Neural progenitor cell (in vitro differentiated cells): ENCODE measurements at regions not wholly inside any gene's neighbourhood (a gene's known extent, or its start where the extent isn't known, plus 50 kb on each side); places are given as distances from the start of the nearest gene placed in this dataset.
"Not testable (repeated sequence)": the region's sequence is repeated elsewhere in the genome, so short reads cannot be mapped to it uniquely, and the experiment has no call there.

Experiments used
- DNase-seq: peaks from one replicate; pipeline ENCODE4 v3.0.0-alpha.2; 2016; ENCODE audit warnings: low spot score
- H2AFZ ChIP-seq: fragments of 200-600 bp; sonication (generic); replicated peaks from 2 replicates; pipeline ENCODE4 v1.6.1; 2016; ENCODE audit warnings: antibody characterized with exemption
- H3F3A ChIP-seq: fragments of 200-600 bp; sonication (generic); 2 replicates; pipeline ENCODE4 v1.6.1; 2016; ENCODE audit warnings: antibody characterized with exemption, low read depth
- H3K27ac ChIP-seq: fragments of 200-600 bp; sonication (generic); 2 replicates; pipeline ENCODE4 v1.5.1; 2016; ENCODE audit warnings: mild to moderate bottlenecking
- H3K27me3 ChIP-seq: fragments of 200-600 bp; sonication (generic); 2 replicates; pipeline ENCODE4 v1.6.1; 2016; ENCODE audit warnings: mild to moderate bottlenecking, moderate library complexity
- H3K36me3 ChIP-seq: fragments of 200-600 bp; sonication (generic); 2 replicates; pipeline ENCODE4 v1.5.1; 2016
- H3K4me1 ChIP-seq: fragments of 200-600 bp; sonication (generic); 2 replicates; pipeline ENCODE4 v1.6.1; 2016; ENCODE audit warnings: mixed run types
- H3K4me2 ChIP-seq: fragments of 200-600 bp; sonication (generic); 2 replicates; pipeline ENCODE4 v1.6.1; 2016
- H3K4me3 ChIP-seq: fragments of 200-600 bp; sonication (generic); 2 replicates; pipeline ENCODE4 v1.5.1; 2016
- H3K79me2 ChIP-seq: fragments of 200-600 bp; sonication (generic); 2 replicates; pipeline ENCODE4 v1.6.1; 2016; ENCODE audit warnings: low read depth
- H3K9ac ChIP-seq: fragments of 200-600 bp; sonication (generic); 2 replicates; pipeline ENCODE4 v1.6.1; 2016
- H3K9me3 ChIP-seq: fragments of 200-600 bp; sonication (generic); 2 replicates; pipeline ENCODE4 v1.5.1; 2016; ENCODE audit warnings: low read depth
- H4K20me1 ChIP-seq: fragments of 200-600 bp; sonication (generic); 2 replicates; pipeline ENCODE4 v1.6.1; 2016; ENCODE audit warnings: low read depth
- H3K27ac Mint-ChIP-seq: 3 replicates; pipeline ENCODE4 v1.8.0; 2021; ENCODE audit warnings: mixed read lengths
- H3K27me3 Mint-ChIP-seq: 2 replicates; pipeline ENCODE4 v1.8.0; 2022; ENCODE audit warnings: low read depth, mild to moderate bottlenecking, inconsistent platforms, moderate library complexity, mixed read lengths; ENCODE audit not compliant: insufficient read depth
- H3K36me3 Mint-ChIP-seq: 3 replicates; pipeline ENCODE4 v1.8.0; 2021; ENCODE audit warnings: mixed read lengths
- H3K4me1 Mint-ChIP-seq: 3 replicates; pipeline ENCODE4 v1.8.0; 2021; ENCODE audit warnings: mixed read lengths
- H3K4me3 Mint-ChIP-seq: 3 replicates; pipeline ENCODE4 v1.8.0; 2021; ENCODE audit warnings: mild to moderate bottlenecking, moderate library complexity, mixed read lengths
- H3K9me3 Mint-ChIP-seq: 3 replicates; pipeline ENCODE4 v1.8.0; 2020; ENCODE audit warnings: mixed read lengths
- EZH2 ChIP-seq: fragments of 200-600 bp; sonication (generic); IDR thresholded peaks from 2 replicates; pipeline ENCODE4 v1.6.1; 2017; ENCODE audit warnings: antibody characterized with exemption, mild to moderate bottlenecking, moderate library complexity
- EZH2phosphoT487 ChIP-seq: fragments of 200-600 bp; sonication (generic); IDR thresholded peaks from 2 replicates; pipeline ENCODE4 v1.6.1; 2017; ENCODE audit warnings: antibody characterized with exemption
- TF ChIP-seq, protein P1 (sequence below): fragments of 200-600 bp; sonication (generic); IDR thresholded peaks from 2 replicates; pipeline ENCODE4 v1.5.1; 2017; ENCODE audit warnings: antibody characterized with exemption, mild to moderate bottlenecking

DNA sequence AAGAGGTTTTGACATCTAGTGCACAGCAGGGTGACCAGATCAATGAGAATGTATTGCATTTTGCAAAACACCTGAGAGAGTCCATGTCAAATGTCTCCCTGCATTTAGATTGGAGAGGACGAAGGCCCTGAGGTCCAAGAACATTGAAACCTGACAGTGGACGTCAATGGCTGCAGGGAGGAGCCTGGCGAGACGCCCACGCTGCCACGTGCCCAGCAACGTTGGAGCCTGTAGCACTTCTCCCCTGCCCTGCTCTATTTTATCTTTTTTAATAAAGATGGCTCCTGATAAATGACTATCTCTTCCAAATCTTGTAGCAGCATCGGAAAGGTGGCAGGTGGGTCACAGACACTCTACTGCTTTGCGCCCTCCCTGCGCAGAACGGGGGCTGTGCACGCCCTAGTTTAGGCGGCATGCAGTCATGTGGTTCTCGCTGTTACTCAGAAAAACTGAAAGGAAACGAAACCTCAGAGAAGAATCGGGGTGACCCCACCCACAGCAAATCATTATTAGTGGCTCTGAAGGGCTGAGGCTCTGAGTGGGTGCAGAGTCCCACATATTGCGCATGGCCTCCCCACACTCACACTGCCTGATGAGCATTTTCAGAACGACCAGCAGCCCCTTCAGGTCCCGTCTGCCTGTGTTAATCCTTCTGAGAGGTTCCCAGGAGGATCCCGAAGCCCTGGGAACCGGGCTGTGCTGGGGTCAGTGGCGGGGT, 62.5 kb upstream of the TAMM41 start:
- no peaks in the 10 kb centered on the region for H3K9me3 Mint-ChIP-seq

DNA sequence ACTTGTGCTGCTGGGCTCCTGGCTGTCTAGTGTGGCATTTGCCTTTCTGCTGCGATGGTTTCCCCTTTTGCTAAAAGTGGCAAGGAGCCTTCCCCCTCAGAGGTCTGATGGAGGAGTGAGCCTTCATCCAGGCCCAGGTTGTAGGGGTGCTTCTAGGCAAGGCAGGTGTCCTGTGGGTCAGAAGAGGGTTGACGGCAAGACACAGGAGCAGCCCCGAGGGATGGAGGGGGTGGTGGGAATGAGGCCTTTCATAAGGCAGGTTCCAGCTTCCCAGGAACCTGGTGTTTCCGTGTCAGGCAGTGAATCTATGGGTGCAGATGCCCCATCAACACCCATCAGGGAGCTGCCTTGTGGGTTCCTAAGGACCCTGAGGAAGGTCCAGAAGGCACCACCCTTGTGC, 63.0 kb upstream of the TAMM41 start:
- peaks cover 3% of the 10 kb centered on the region for H3K27me3 Mint-ChIP-seq
- peaks cover 7% of the 10 kb centered on the region for H3K4me1 Mint-ChIP-seq
- H2AFZ ChIP-seq: no peak overlapping the region
- H3K9me3 Mint-ChIP-seq: no peaks in the 10 kb centered on the region
- H3K4me1 ChIP-seq: no peaks in the 10 kb centered on the region
- no peak overlapping the region for H3K9ac ChIP-seq
- no peak for DNase-seq
- H3K27me3 ChIP-seq: no peaks in the 10 kb centered on the region
- H3K79me2 ChIP-seq: no peaks in the 10 kb centered on the region
- no peak overlapping the region for H3K4me3 ChIP-seq
- H3K9me3 ChIP-seq: no peaks in the 10 kb centered on the region
- H3K36me3 Mint-ChIP-seq: no peaks in the 10 kb centered on the region
- no peaks in the 10 kb centered on the region for H3F3A ChIP-seq
- no peaks in the 10 kb centered on the region for H4K20me1 ChIP-seq
- no peak overlapping the region for H3K27ac ChIP-seq
- no peak overlapping the region for H3K4me3 Mint-ChIP-seq
- no peak overlapping the region for H3K4me2 ChIP-seq
- no peak overlapping the region for H3K27ac Mint-ChIP-seq
- TF ChIP-seq, protein P1, sequence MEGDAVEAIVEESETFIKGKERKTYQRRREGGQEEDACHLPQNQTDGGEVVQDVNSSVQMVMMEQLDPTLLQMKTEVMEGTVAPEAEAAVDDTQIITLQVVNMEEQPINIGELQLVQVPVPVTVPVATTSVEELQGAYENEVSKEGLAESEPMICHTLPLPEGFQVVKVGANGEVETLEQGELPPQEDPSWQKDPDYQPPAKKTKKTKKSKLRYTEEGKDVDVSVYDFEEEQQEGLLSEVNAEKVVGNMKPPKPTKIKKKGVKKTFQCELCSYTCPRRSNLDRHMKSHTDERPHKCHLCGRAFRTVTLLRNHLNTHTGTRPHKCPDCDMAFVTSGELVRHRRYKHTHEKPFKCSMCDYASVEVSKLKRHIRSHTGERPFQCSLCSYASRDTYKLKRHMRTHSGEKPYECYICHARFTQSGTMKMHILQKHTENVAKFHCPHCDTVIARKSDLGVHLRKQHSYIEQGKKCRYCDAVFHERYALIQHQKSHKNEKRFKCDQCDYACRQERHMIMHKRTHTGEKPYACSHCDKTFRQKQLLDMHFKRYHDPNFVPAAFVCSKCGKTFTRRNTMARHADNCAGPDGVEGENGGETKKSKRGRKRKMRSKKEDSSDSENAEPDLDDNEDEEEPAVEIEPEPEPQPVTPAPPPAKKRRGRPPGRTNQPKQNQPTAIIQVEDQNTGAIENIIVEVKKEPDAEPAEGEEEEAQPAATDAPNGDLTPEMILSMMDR: no peak
- H3K36me3 ChIP-seq: no peaks in the 10 kb centered on the region

More for the DNA sequence above, 62.5 kb upstream of the TAMM41 start:
- Histone ChIP-seq H3K27me3 (no peaks in the 10 kb centered on the region), H4K20me1 (no peaks in the 10 kb centered on the region), H3K4me2 (no peak overlapping the region), H3K4me1 (no peaks in the 10 kb centered on the region), H3K27ac (no peak overlapping the region), H3K4me3 (no peak overlapping the region), H2AFZ (no peak overlapping the region), H3K9me3 (no peaks in the 10 kb centered on the region), H3F3A (no peaks in the 10 kb centered on the region), H3K79me2 (no peaks in the 10 kb centered on the region), H3K36me3 (no peaks in the 10 kb centered on the region), H3K9ac (no peak overlapping the region)
- Mint-ChIP-seq H3K36me3 (no peaks in the 10 kb centered on the region), H3K4me3 (no peak overlapping the region), H3K27ac (no peak overlapping the region), H3K27me3 (peaks cover 3% of the 10 kb centered on the region), H3K4me1 (peaks cover 7% of the 10 kb centered on the region)
- TF ChIP-seq, protein P1: no peak
- TF ChIP-seq EZH2 (no peak), EZH2phosphoT487 (no peak)
- DNase-seq: no peak

DNA sequence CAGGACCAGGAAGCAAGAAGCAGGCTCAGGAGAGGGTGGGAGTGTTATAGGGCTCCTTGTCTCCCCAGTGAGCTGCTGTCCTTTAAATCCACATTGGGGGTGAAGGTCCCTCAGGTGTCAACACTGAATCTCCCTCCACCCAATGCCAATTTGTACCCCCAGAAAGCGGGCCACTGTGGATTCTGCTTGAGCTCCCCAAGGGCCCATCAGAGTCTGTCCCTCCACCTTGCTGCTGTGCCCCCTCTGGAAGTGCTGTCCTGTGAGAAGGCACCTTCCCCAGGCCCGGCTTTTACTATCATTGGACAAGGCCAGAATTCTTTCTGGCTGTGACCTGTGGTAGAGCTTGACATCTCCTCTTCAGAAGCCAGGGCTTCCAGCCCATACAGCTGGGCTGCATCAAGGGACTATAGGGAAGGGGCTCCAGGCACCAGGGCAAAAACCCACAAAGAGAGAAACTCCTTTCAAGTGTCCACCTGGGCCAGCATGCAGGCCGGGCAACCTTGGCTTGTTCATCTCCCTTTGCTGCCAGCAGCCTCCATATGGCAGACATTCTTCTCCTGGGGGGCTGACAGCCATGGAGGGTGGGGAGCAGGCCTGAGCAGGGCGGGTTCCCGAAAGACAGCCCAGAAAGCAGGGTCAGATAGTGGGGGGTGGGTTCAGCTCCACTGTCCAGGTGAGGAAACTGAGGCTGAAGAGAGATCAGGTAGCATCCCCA, 63.7 kb upstream of the TAMM41 start:
- not testable (repeated sequence) for H3K4me1 ChIP-seq, H3K79me2 ChIP-seq, H3K9me3 Mint-ChIP-seq, H3F3A ChIP-seq, H3K36me3 ChIP-seq, H2AFZ ChIP-seq, DNase-seq, H3K4me3 Mint-ChIP-seq, H3K9me3 ChIP-seq, H3K4me2 ChIP-seq, H4K20me1 ChIP-seq, H3K4me3 ChIP-seq, H3K36me3 Mint-ChIP-seq, H3K9ac ChIP-seq, H3K27ac Mint-ChIP-seq, H3K27me3 Mint-ChIP-seq, H3K4me1 Mint-ChIP-seq, H3K27ac ChIP-seq, H3K27me3 ChIP-seq

DNA sequence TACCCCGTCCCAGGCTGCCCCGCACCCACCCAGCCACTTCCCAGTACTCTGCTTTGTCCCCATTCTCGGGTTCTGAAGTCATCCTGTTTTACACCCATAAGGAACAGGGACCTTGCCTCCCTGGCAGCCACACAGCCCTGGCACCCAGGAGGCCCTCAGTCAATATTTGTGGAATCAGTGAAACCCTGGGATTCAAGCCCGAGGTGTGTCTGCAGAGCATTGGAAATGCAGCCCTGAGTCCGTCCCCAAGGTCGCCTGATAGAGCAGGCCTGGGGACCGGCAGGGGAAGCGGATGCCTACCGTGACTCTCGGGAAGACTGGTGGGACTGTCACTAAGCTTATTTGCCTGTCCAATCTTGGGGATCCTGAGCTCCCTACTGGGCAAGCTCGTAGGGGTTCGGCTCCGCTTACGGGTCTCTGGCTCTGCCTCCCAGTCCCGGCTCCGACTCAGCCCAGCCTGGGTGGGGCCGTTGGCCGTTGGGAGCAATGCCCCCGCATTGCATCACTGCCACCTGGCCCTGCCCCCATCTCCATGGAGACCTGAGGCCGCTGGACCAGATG, 64.4 kb upstream of the TAMM41 start:
- Histone ChIP-seq H2AFZ (no peak overlapping the region), H3K27ac (no peak overlapping the region), H3K4me2 (no peak overlapping the region), H3K27me3 (no peaks in the 10 kb centered on the region), H3K9me3 (no peaks in the 10 kb centered on the region), H4K20me1 (no peaks in the 10 kb centered on the region), H3K36me3 (no peaks in the 10 kb centered on the region), H3F3A (no peaks in the 10 kb centered on the region), H3K4me3 (no peak overlapping the region), H3K9ac (no peak overlapping the region), H3K79me2 (no peaks in the 10 kb centered on the region), H3K4me1 (no peaks in the 10 kb centered on the region)
- DNase-seq: no peak
- H3K36me3 Mint-ChIP-seq: no peaks in the 10 kb centered on the region
- peaks cover 3% of the 10 kb centered on the region for H3K27me3 Mint-ChIP-seq
- H3K4me3 Mint-ChIP-seq: no peak overlapping the region
- TF ChIP-seq EZH2phosphoT487 (no peak), EZH2 (no peak)
- TF ChIP-seq, protein P1: no peak
- no peaks in the 10 kb centered on the region for H3K9me3 Mint-ChIP-seq
- peaks cover 9% of the 10 kb centered on the region for H3K4me1 Mint-ChIP-seq
- H3K27ac Mint-ChIP-seq: no peak overlapping the region

DNA sequence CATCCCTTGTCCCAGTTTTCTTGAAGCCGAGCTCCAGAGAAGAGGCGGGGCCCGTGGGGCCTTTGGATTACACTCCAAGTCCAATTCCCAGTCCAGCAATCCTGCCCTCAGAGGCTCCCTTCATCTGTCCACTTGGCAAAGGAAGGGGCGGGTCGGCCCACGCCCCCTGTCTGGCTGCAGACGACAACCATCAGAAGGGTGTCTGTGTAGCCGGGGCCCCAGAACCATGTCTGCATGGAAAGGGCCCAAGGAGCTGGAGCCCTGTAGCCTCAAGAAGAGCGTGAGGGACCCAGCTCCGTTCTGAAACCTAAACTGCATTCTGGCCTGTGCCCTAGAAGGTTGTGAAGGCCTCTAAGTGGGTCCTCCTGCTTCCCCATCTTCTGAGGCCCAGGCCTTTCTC, 65.2 kb upstream of the TAMM41 start:
- not testable (repeated sequence) for H3K27me3 Mint-ChIP-seq, H3F3A ChIP-seq, H3K9me3 Mint-ChIP-seq, H3K9me3 ChIP-seq, DNase-seq, H3K4me1 Mint-ChIP-seq, H3K4me3 ChIP-seq, H3K36me3 ChIP-seq, H3K27me3 ChIP-seq, H3K4me1 ChIP-seq, H2AFZ ChIP-seq, H3K79me2 ChIP-seq, H3K36me3 Mint-ChIP-seq, H3K27ac Mint-ChIP-seq, H3K9ac ChIP-seq, H3K27ac ChIP-seq, H3K4me2 ChIP-seq, H4K20me1 ChIP-seq, H3K4me3 Mint-ChIP-seq
